Vagina (tissue), 2 donors: ENCODE measurements at regions not wholly inside any gene's neighbourhood (a gene's known extent, or its start where the extent isn't known, plus 50 kb on each side); places are given as distances from the start of the nearest gene placed in this dataset.

Experiments
- POLR2AphosphoS5 ChIP-seq, 2 donors: sonication (generic); formaldehyde crosslinking; IDR thresholded peaks; one replicate each; pipeline ENCODE4 v1.9.0; 2017; ENCODE audit warnings: antibody characterized with exemption in 2 of 2, mild to moderate bottlenecking in 2 of 2, low read depth in 1 of 2; ENCODE audit not compliant: insufficient read depth in 1 of 2
- TF ChIP-seq, protein P1 (sequence below), 3 experiments: fragments of 450-650 bp in 2 of 3; fragments of 200-600 bp in 1 of 3; sonication (generic) in 1 of 3; IDR thresholded peaks; one replicate each; pipeline ENCODE4 v1.5.1; 2017 to 2019; ENCODE audit warnings: antibody characterized with exemption in 3 of 3, mild to moderate bottlenecking in 2 of 3, moderate library complexity in 2 of 3

DNA sequence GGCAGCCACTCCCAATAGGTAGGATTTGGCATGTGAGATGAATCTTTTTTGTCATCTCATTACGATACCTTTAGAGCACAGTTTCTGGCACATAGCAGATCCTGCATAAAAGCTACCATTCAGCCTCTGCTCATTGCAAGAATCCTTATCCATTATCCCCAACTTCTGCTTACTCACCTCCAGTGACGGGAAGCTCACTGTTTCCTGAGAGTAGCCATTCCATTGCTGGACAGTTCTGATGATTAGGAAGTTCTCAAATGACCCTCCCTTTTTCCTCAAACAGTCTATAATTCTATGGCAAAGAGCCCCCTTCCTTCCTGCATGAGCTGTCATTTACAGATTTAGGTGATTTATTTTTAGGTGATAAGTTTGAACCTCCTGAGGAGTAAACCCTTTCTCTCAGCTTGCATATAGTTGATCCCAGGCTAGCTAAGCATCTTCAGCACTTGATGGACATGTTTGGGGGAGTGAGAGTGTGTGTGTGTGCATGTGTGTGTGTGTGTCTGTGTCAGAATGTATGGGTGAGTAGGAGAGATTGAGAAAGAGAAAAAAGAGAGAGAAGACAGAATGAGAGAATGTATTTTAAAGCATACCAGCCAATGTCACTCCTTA lies 109.7 kb downstream of the LSM3 start:
- TF ChIP-seq, protein P1, sequence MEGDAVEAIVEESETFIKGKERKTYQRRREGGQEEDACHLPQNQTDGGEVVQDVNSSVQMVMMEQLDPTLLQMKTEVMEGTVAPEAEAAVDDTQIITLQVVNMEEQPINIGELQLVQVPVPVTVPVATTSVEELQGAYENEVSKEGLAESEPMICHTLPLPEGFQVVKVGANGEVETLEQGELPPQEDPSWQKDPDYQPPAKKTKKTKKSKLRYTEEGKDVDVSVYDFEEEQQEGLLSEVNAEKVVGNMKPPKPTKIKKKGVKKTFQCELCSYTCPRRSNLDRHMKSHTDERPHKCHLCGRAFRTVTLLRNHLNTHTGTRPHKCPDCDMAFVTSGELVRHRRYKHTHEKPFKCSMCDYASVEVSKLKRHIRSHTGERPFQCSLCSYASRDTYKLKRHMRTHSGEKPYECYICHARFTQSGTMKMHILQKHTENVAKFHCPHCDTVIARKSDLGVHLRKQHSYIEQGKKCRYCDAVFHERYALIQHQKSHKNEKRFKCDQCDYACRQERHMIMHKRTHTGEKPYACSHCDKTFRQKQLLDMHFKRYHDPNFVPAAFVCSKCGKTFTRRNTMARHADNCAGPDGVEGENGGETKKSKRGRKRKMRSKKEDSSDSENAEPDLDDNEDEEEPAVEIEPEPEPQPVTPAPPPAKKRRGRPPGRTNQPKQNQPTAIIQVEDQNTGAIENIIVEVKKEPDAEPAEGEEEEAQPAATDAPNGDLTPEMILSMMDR (IDR thresholded peaks at IDR 0.05), result no peak
- TF ChIP-seq POLR2AphosphoS5 (IDR thresholded peaks at IDR 0.05; ENCODE audit: insufficient read depth in 1 of 2, low read depth in 1 of 2), result no peak
